ENCODE measurements at regions not wholly inside any gene's neighbourhood (a gene's known extent, or its start where the extent isn't known, plus 50 kb on each side); places are given as distances from the start of the nearest gene placed in this dataset.
"Not testable (repeated sequence)": the region's sequence is repeated elsewhere in the genome, so short reads cannot be mapped to it uniquely, and the experiment has no call there.

- Histone ChIP-seq H3K4me2 (ENCODE audit: control insufficient read depth, extremely low read depth, insufficient read depth, low read depth, low read length) (no peak overlapping the region), H2AFZ (ENCODE audit: control insufficient read depth, low read length) (no peak overlapping the region), H4K20me1 (ENCODE audit: control insufficient read depth, extremely low read depth, insufficient read depth, low read length) (no peaks in the 10 kb centered on the region), H3K79me2 (ENCODE audit: control insufficient read depth, insufficient read depth, low read length) (no peaks in the 10 kb centered on the region), H3K27me3 (ENCODE audit: control insufficient read depth, extremely low read depth, insufficient read depth, low read length) (no peaks in the 10 kb centered on the region), H3K4me3 (ENCODE audit: control insufficient read depth in 2 of 3, extremely low read depth in 1 of 3, insufficient read depth in 2 of 3, low read depth in 1 of 3, low read length in 3 of 3) (no peak overlapping the region), H3K27ac (ENCODE audit: control insufficient read depth, insufficient read depth, low read length) (no peak overlapping the region), H3K36me3 (ENCODE audit: control insufficient read depth in 2 of 2, extremely low read depth in 1 of 2, insufficient read depth in 2 of 2, low read length in 2 of 2) (no peaks in the 10 kb centered on the region), H3K9me1 (ENCODE audit: control insufficient read depth, extremely low read depth, insufficient read depth, low read length) (no peaks in the 10 kb centered on the region), H3K4me1 (ENCODE audit: control insufficient read depth, extremely low read depth, insufficient read depth, low read length) (no peaks in the 10 kb centered on the region), H3K9ac (ENCODE audit: control insufficient read depth, extremely low read depth, insufficient read depth, low read length) (no peak overlapping the region), H3K9me3 (ENCODE audit: control insufficient read depth, low read depth, low read length) (no peaks in the 10 kb centered on the region)
- dilution Hi-C loops (cut with MboI; ENCODE audit: extremely low pct_ligation_motif_present, low sequenced_read_pairs) = no loop called here
- FAIRE-seq = no peak
- TF ChIP-seq EZH2 (IDR thresholded peaks at IDR 0.05; ENCODE audit: low read length) (no peak), CTCF (optimal IDR thresholded peaks at IDR 0.05 in 1 of 3, IDR thresholded peaks at IDR 0.05 in 1 of 3, conservative IDR thresholded peaks at IDR 0.05 in 1 of 3; ENCODE audit: extremely low read depth in 1 of 3, insufficient read depth in 2 of 3, low read length in 3 of 3) (no peak)
- no peak for DNase-seq (ENCODE audit: low read depth, low spot score)
Measured at GRCh38 chr3:81837071-81837593, 75.7 kb upstream of the GBE1 start.

DNA sequence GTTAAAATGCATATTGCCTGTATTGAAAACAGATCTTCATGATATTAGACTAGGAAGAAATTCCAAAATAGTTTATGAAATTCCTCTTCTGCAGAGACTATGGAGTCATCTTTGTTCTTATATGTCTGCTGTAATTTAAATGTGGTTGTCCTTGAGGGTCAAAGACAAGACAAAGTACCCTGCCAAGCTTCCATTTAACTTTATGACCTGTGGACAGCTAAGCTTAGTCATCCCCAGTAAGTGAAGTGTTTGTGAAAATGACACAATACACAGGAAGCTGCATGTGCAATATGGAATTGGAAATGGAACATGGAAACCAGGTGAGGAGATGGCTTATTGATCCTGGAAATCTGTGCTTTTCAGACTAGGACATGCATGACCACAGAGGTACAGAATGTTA, 68.5 kb upstream of the GBE1 start:
- no peak overlapping the region for H3K4me2 ChIP-seq (ENCODE audit: control insufficient read depth, extremely low read depth, insufficient read depth, low read depth, low read length)
- DNase-seq (ENCODE audit: low read depth, low spot score) = no peak

GRCh38 chr3:81829272-81829671, 67.8 kb upstream of the GBE1 start:
- H3K9me1 ChIP-seq (ENCODE audit: control insufficient read depth, extremely low read depth, insufficient read depth, low read length); H3K27ac ChIP-seq (ENCODE audit: control insufficient read depth, insufficient read depth, low read length); H3K9me3 ChIP-seq (ENCODE audit: control insufficient read depth, low read depth, low read length); H4K20me1 ChIP-seq (ENCODE audit: control insufficient read depth, extremely low read depth, insufficient read depth, low read length); H2AFZ ChIP-seq (ENCODE audit: control insufficient read depth, low read length); dilution Hi-C loops (cut with MboI; ENCODE audit: extremely low pct_ligation_motif_present, low sequenced_read_pairs); H3K36me3 ChIP-seq (ENCODE audit: control insufficient read depth in 2 of 2, extremely low read depth in 1 of 2, insufficient read depth in 2 of 2, low read length in 2 of 2); H3K4me2 ChIP-seq (ENCODE audit: control insufficient read depth, extremely low read depth, insufficient read depth, low read depth, low read length); H3K79me2 ChIP-seq (ENCODE audit: control insufficient read depth, insufficient read depth, low read length); H3K9ac ChIP-seq (ENCODE audit: control insufficient read depth, extremely low read depth, insufficient read depth, low read length); H3K4me3 ChIP-seq (ENCODE audit: control insufficient read depth in 2 of 3, extremely low read depth in 1 of 3, insufficient read depth in 2 of 3, low read depth in 1 of 3, low read length in 3 of 3); H3K4me1 ChIP-seq (ENCODE audit: control insufficient read depth, extremely low read depth, insufficient read depth, low read length); H3K27me3 ChIP-seq (ENCODE audit: control insufficient read depth, extremely low read depth, insufficient read depth, low read length); DNase-seq (ENCODE audit: low read depth, low spot score); FAIRE-seq: not testable (repeated sequence)

More for the DNA sequence above, 68.5 kb upstream of the GBE1 start:
- Histone ChIP-seq H3K27me3 (ENCODE audit: control insufficient read depth, extremely low read depth, insufficient read depth, low read length) (no peaks in the 10 kb centered on the region), H3K4me3 (ENCODE audit: control insufficient read depth in 2 of 3, extremely low read depth in 1 of 3, insufficient read depth in 2 of 3, low read depth in 1 of 3, low read length in 3 of 3) (no peak overlapping the region), H4K20me1 (ENCODE audit: control insufficient read depth, extremely low read depth, insufficient read depth, low read length) (no peaks in the 10 kb centered on the region), H3K9me1 (ENCODE audit: control insufficient read depth, extremely low read depth, insufficient read depth, low read length) (no peaks in the 10 kb centered on the region), H2AFZ (ENCODE audit: control insufficient read depth, low read length) (no peak overlapping the region), H3K79me2 (ENCODE audit: control insufficient read depth, insufficient read depth, low read length) (no peaks in the 10 kb centered on the region), H3K27ac (ENCODE audit: control insufficient read depth, insufficient read depth, low read length) (no peak overlapping the region), H3K9me3 (ENCODE audit: control insufficient read depth, low read depth, low read length) (no peaks in the 10 kb centered on the region), H3K4me1 (ENCODE audit: control insufficient read depth, extremely low read depth, insufficient read depth, low read length) (no peaks in the 10 kb centered on the region), H3K36me3 (ENCODE audit: control insufficient read depth in 2 of 2, extremely low read depth in 1 of 2, insufficient read depth in 2 of 2, low read length in 2 of 2) (no peaks in the 10 kb centered on the region), H3K9ac (ENCODE audit: control insufficient read depth, extremely low read depth, insufficient read depth, low read length) (no peak overlapping the region)
- no peak for FAIRE-seq
- dilution Hi-C loops (cut with MboI; ENCODE audit: extremely low pct_ligation_motif_present, low sequenced_read_pairs) = no loop called here
- TF ChIP-seq CTCF (optimal IDR thresholded peaks at IDR 0.05 in 1 of 3, IDR thresholded peaks at IDR 0.05 in 1 of 3, conservative IDR thresholded peaks at IDR 0.05 in 1 of 3; ENCODE audit: extremely low read depth in 1 of 3, insufficient read depth in 2 of 3, low read length in 3 of 3) = no peak
- no peak for TF ChIP-seq EZH2 (IDR thresholded peaks at IDR 0.05; ENCODE audit: low read length)

Measured in keratinocyte (primary cell).